Endothelial cell of umbilical vein (primary cell): ENCODE measurements at regions not wholly inside any gene's neighbourhood (a gene's known extent, or its start where the extent isn't known, plus 50 kb on each side); places are given as distances from the start of the nearest gene placed in this dataset.

Source experiments
- CTCF ChIP-seq, 2 donors: IDR thresholded peaks; 1 replicate in 1 of 2; 2 replicates in 1 of 2; pipeline ENCODE4 v1.5.1; 2011; ENCODE audit warnings: low read length in 2 of 2, mild to moderate bottlenecking in 2 of 2, moderate library complexity in 2 of 2, control low read depth in 1 of 2, inconsistent platforms in 1 of 2, low read depth in 1 of 2; ENCODE audit not compliant: insufficient read depth in 1 of 2; ENCODE audit errors: extremely low read depth in 1 of 2
- EZH2 ChIP-seq: IDR thresholded peaks from 2 replicates; pipeline ENCODE4 v1.6.1; 2012; ENCODE audit warnings: borderline replicate concordance, low read depth, mild to moderate bottlenecking, moderate library complexity, low read length, inconsistent platforms; ENCODE audit not compliant: severe bottlenecking
- JUN ChIP-seq: IDR thresholded peaks from 2 replicates; pipeline ENCODE4 v1.6.1; 2011; ENCODE audit warnings: borderline replicate concordance, low read depth; ENCODE audit not compliant: insufficient read length, insufficient read depth
- MYC ChIP-seq: IDR thresholded peaks from one replicate; pipeline ENCODE4 v1.6.1; 2011; ENCODE audit warnings: mild to moderate bottlenecking, low read depth, low read length
- POLR2AphosphoS5 ChIP-seq: IDR thresholded peaks from 2 replicates; pipeline ENCODE4 v1.6.1; 2012; ENCODE audit warnings: low read depth, mild to moderate bottlenecking, control low read depth, low read length, moderate library complexity; ENCODE audit not compliant: insufficient read depth

GRCh38 chr5:39629946-39630345, 205.2 kb upstream of the DAB2 start:
- no peak for TF ChIP-seq EZH2
- no peak for TF ChIP-seq CTCF (IDR thresholded peaks at IDR 0.05; ENCODE audit: extremely low read depth in 1 of 2, insufficient read depth in 1 of 2, low read depth in 1 of 2, low read length in 2 of 2)
- TF ChIP-seq MYC, result no peak
- no peak for TF ChIP-seq JUN
- no peak for TF ChIP-seq POLR2AphosphoS5
